Erythroblast (primary cell): ENCODE measurements at regions not wholly inside any gene's neighbourhood (a gene's known extent, or its start where the extent isn't known, plus 50 kb on each side); places are given as distances from the start of the nearest gene placed in this dataset.

Experiments
- DNase-seq, 2 experiments: peaks; one replicate each; lab custom pipeline; 2025; lab: John Stamatoyannopoulos, UW
- GATA1 ChIP-seq: IDR thresholded peaks from 2 replicates; pipeline ENCODE4 v1.6.1; 2011; ENCODE audit warnings: low read depth, mild to moderate bottlenecking, control low read depth, low read length, moderate library complexity
- POLR2A ChIP-seq: IDR thresholded peaks from 2 replicates; pipeline ENCODE4 v1.6.1; 2011; ENCODE audit warnings: mild to moderate bottlenecking, low read length

GRCh38 chr2:8389431-8390108 lies 292.3 kb upstream of the ID2 start:
- TF ChIP-seq POLR2A (no peak), GATA1 (no peak)
- DNase-seq: no peak

GRCh38 chr2:8391126-8391525 lies 290.7 kb upstream of the ID2 start:
- no peak for DNase-seq
- no peak for TF ChIP-seq GATA1
- TF ChIP-seq POLR2A: no peak

GRCh38 chr2:8391584-8391983 lies 290.3 kb upstream of the ID2 start:
- TF ChIP-seq GATA1 (no peak), POLR2A (no peak)

GRCh38 chr2:8392098-8392866 lies 289.6 kb upstream of the ID2 start:
- DNase-seq: no peak
- TF ChIP-seq POLR2A (no peak), GATA1 (no peak)

More at GRCh38 chr2:8391584-8391983, 290.3 kb upstream of the ID2 start:
- DNase-seq: no peak

GRCh38 chr2:8393506-8393905 lies 288.4 kb upstream of the ID2 start:
- DNase-seq: no peak
- TF ChIP-seq GATA1 (no peak), POLR2A (no peak)

GRCh38 chr2:8394131-8394530 lies 287.7 kb upstream of the ID2 start:
- no peak for DNase-seq
- TF ChIP-seq GATA1: no peak
- TF ChIP-seq POLR2A: no peak

- DNase-seq: no peak
- no peak for TF ChIP-seq GATA1
Observed at GRCh38 chr2:8394569-8395359, 287.1 kb upstream of the ID2 start.

GRCh38 chr2:8395718-8396117 lies 286.1 kb upstream of the ID2 start:
- TF ChIP-seq GATA1: no peak
- TF ChIP-seq POLR2A: no peak
- no peak for DNase-seq

GRCh38 chr2:8398040-8398668 lies 283.7 kb upstream of the ID2 start:
- no peak for DNase-seq
- TF ChIP-seq POLR2A (no peak), GATA1 (no peak)

- no peak for TF ChIP-seq GATA1
- no peak for TF ChIP-seq POLR2A
- no peak for DNase-seq
Observed at GRCh38 chr2:8399731-8400130, 282.1 kb upstream of the ID2 start.

GRCh38 chr2:8400196-8400595 lies 281.7 kb upstream of the ID2 start:
- TF ChIP-seq POLR2A (no peak), GATA1 (no peak)
- no peak for DNase-seq

GRCh38 chr2:8402222-8402621 lies 279.6 kb upstream of the ID2 start:
- DNase-seq: no peak
- TF ChIP-seq GATA1: no peak
- TF ChIP-seq POLR2A: no peak

- TF ChIP-seq POLR2A (no peak), GATA1 (no peak)
- DNase-seq: no peak
Observed at GRCh38 chr2:8403876-8404275, 278.0 kb upstream of the ID2 start.
